ENCODE measurements at regions not wholly inside any gene's neighbourhood (a gene's known extent, or its start where the extent isn't known, plus 50 kb on each side); places are given as distances from the start of the nearest gene placed in this dataset.

DNA sequence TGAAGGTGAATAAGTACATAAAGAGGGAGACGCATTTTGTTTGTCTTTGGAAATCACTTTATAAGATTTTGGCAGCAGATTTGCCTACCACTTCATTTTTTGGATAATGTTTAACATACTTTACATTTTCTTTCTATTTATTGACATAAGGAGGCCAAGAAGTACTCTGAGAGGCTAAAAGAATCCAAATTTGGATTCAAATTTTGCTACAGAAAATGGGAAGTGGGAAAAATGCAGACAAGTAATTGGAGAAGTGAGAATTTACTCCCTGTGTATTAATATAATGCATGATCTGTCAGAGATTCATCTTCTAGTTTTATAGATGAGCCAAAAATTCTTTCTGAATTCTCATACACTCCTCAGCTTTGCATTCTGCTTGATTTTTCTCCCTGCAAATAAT, 411.2 kb upstream of the CTNND2 start:
- Histone ChIP-seq H3K27me3 (ENCODE audit: control insufficient read depth, insufficient read depth, low read length) (no peaks in the 10 kb centered on the region), H4K20me1 (ENCODE audit: control insufficient read depth, extremely low read depth, insufficient read depth, low read length) (no peaks in the 10 kb centered on the region), H3K4me2 (ENCODE audit: extremely low read depth, insufficient read depth, low read length) (no peak overlapping the region), H2AFZ (ENCODE audit: low read length) (no peak overlapping the region), H3K4me3 (replicated peaks in 1 of 4; ENCODE audit: control extremely low read depth in 1 of 4, insufficient read depth in 1 of 4, low read depth in 3 of 4, low read length in 4 of 4) (no peak overlapping the region), H3K79me2 (ENCODE audit: control insufficient read depth, insufficient read depth, low read length) (no peaks in the 10 kb centered on the region), H3K9ac (ENCODE audit: insufficient read depth, low read length) (no peak overlapping the region), H3K9me3 (ENCODE audit: control insufficient read depth, insufficient read depth, low read depth, low read length) (no peaks in the 10 kb centered on the region), H3K36me3 (ENCODE audit: control insufficient read depth, insufficient read depth, low read length) (no peaks in the 10 kb centered on the region), H3K27ac (ENCODE audit: insufficient read depth, low read length) (no peak overlapping the region), H3K4me1 (ENCODE audit: control insufficient read depth, extremely low read depth, insufficient read depth, low read length) (no peaks in the 10 kb centered on the region)
- no peak for DNase-seq (ENCODE audit: low read depth in 2 of 2)
- no peak for TF ChIP-seq EZH2 (IDR thresholded peaks at IDR 0.05; ENCODE audit: low read length, missing control alignments)
- TF ChIP-seq, protein P1, sequence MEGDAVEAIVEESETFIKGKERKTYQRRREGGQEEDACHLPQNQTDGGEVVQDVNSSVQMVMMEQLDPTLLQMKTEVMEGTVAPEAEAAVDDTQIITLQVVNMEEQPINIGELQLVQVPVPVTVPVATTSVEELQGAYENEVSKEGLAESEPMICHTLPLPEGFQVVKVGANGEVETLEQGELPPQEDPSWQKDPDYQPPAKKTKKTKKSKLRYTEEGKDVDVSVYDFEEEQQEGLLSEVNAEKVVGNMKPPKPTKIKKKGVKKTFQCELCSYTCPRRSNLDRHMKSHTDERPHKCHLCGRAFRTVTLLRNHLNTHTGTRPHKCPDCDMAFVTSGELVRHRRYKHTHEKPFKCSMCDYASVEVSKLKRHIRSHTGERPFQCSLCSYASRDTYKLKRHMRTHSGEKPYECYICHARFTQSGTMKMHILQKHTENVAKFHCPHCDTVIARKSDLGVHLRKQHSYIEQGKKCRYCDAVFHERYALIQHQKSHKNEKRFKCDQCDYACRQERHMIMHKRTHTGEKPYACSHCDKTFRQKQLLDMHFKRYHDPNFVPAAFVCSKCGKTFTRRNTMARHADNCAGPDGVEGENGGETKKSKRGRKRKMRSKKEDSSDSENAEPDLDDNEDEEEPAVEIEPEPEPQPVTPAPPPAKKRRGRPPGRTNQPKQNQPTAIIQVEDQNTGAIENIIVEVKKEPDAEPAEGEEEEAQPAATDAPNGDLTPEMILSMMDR (conservative IDR thresholded peaks at IDR 0.05 in 1 of 2, IDR thresholded peaks at IDR 0.05 in 1 of 2; ENCODE audit: low read depth in 1 of 2, low read length in 2 of 2): no peak

DNA sequence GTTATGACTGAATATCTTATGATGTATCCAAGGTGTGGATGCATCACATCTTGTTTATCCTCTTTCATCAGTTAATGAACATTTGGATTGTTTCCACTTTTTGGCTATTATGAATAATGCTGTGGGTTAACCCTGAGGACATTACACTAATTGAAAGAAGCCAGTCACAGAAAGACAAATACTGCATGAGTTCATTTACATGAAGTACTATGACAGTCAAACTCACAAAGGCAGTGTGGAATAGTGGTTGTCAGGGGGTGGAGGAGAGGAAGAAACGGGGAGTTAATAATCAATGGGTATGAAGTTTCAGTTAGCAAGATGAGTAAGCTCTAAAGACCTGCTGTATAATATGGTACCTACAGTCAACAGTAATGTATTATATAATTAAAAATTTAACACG, 409.4 kb upstream of the CTNND2 start:
- H3K9me3 ChIP-seq (ENCODE audit: control insufficient read depth, insufficient read depth, low read depth, low read length): no peaks in the 10 kb centered on the region
- DNase-seq (ENCODE audit: low read depth in 2 of 2): no peak
- H4K20me1 ChIP-seq (ENCODE audit: control insufficient read depth, extremely low read depth, insufficient read depth, low read length): no peaks in the 10 kb centered on the region
- H3K36me3 ChIP-seq (ENCODE audit: control insufficient read depth, insufficient read depth, low read length): no peaks in the 10 kb centered on the region
- H3K27me3 ChIP-seq (ENCODE audit: control insufficient read depth, insufficient read depth, low read length): no peaks in the 10 kb centered on the region
- H3K9ac ChIP-seq (ENCODE audit: insufficient read depth, low read length): no peak overlapping the region
- H3K4me3 ChIP-seq (replicated peaks in 1 of 4; ENCODE audit: control extremely low read depth in 1 of 4, insufficient read depth in 1 of 4, low read depth in 3 of 4, low read length in 4 of 4): no peak overlapping the region
- H2AFZ ChIP-seq (ENCODE audit: low read length): no peak overlapping the region
- H3K4me1 ChIP-seq (ENCODE audit: control insufficient read depth, extremely low read depth, insufficient read depth, low read length): no peaks in the 10 kb centered on the region
- no peak overlapping the region for H3K27ac ChIP-seq (ENCODE audit: insufficient read depth, low read length)
- H3K4me2 ChIP-seq (ENCODE audit: extremely low read depth, insufficient read depth, low read length): no peak overlapping the region
- TF ChIP-seq, protein P1 (conservative IDR thresholded peaks at IDR 0.05 in 1 of 2, IDR thresholded peaks at IDR 0.05 in 1 of 2; ENCODE audit: low read depth in 1 of 2, low read length in 2 of 2): no peak
- no peak for TF ChIP-seq EZH2 (IDR thresholded peaks at IDR 0.05; ENCODE audit: low read length, missing control alignments)
- H3K79me2 ChIP-seq (ENCODE audit: control insufficient read depth, insufficient read depth, low read length): no peaks in the 10 kb centered on the region

DNA sequence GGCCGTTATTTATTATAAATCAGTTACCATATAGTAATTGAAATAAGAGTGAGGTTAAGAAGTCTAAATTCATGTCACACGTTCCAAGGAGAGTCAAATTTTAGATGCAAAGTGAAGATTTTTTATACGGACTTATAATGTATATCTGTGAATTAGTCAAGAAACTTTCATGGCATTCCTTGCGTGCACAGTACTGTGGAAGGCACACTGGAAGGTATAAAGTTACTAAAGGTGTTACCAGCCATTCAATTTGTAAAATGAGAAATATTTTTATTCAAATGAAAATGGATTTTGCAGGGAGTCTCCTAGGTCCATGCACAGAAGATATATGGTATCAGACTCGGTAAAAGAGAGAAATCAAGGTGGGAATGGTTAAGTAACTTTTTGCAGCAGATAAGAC, 408.1 kb upstream of the CTNND2 start:
- no peaks in the 10 kb centered on the region for H3K79me2 ChIP-seq (ENCODE audit: control insufficient read depth, insufficient read depth, low read length)
- DNase-seq (ENCODE audit: low read depth in 2 of 2): no peak
- no peaks in the 10 kb centered on the region for H3K27me3 ChIP-seq (ENCODE audit: control insufficient read depth, insufficient read depth, low read length)
- H3K27ac ChIP-seq (ENCODE audit: insufficient read depth, low read length): no peak overlapping the region
- H3K9ac ChIP-seq (ENCODE audit: insufficient read depth, low read length): no peak overlapping the region
- no peak for TF ChIP-seq EZH2 (IDR thresholded peaks at IDR 0.05; ENCODE audit: low read length, missing control alignments)
- TF ChIP-seq, protein P1 (conservative IDR thresholded peaks at IDR 0.05 in 1 of 2, IDR thresholded peaks at IDR 0.05 in 1 of 2; ENCODE audit: low read depth in 1 of 2, low read length in 2 of 2): no peak
- no peaks in the 10 kb centered on the region for H3K9me3 ChIP-seq (ENCODE audit: control insufficient read depth, insufficient read depth, low read depth, low read length)
- no peaks in the 10 kb centered on the region for H3K4me1 ChIP-seq (ENCODE audit: control insufficient read depth, extremely low read depth, insufficient read depth, low read length)
- H3K36me3 ChIP-seq (ENCODE audit: control insufficient read depth, insufficient read depth, low read length): no peaks in the 10 kb centered on the region
- H3K4me2 ChIP-seq (ENCODE audit: extremely low read depth, insufficient read depth, low read length): no peak overlapping the region
- H3K4me3 ChIP-seq (replicated peaks in 1 of 4; ENCODE audit: control extremely low read depth in 1 of 4, insufficient read depth in 1 of 4, low read depth in 3 of 4, low read length in 4 of 4): no peak overlapping the region
- H4K20me1 ChIP-seq (ENCODE audit: control insufficient read depth, extremely low read depth, insufficient read depth, low read length): no peaks in the 10 kb centered on the region
- H2AFZ ChIP-seq (ENCODE audit: low read length): no peak overlapping the region

All from fibroblast of lung (primary cell).